HEK293 (cell line): ENCODE measurements at regions not wholly inside any gene's neighbourhood (a gene's known extent, or its start where the extent isn't known, plus 50 kb on each side); places are given as distances from the start of the nearest gene placed in this dataset.
"Not testable (repeated sequence)": the region's sequence is repeated elsewhere in the genome, so short reads cannot be mapped to it uniquely, and the experiment has no call there.

Experiments
- CTCF ChIA-PET: fragments of 350-600 bp; formaldehyde crosslinking; extraction: SDS; loops from one replicate; lab custom pipeline; 2021; ENCODE audit warnings: antibody characterized with exemption; lab: Yijun Ruan, JAX
- POLR2A ChIA-PET: fragments of 300-600 bp; formaldehyde crosslinking; extraction: SDS; loops from one replicate; lab custom pipeline; 2020; ENCODE audit warnings: antibody characterized with exemption, inconsistent platforms; lab: Yijun Ruan, JAX
- H3K27ac ChIP-seq: fragments of 200-500 bp; sonication (Bioruptor generic); 2 replicates; pipeline ENCODE4 v1.5.1; 2014; ENCODE audit warnings: low read depth, low read length, control low read depth, inconsistent platforms; ENCODE audit errors: extremely low read depth
- H3K36me3 ChIP-seq, 2 experiments: fragments of 200-500 bp in 1 of 2; sonication (Bioruptor generic) in 1 of 2; 1 replicate in 1 of 2; 2 replicates in 1 of 2; pipeline ENCODE4 v1.5.1; 2014 to 2017; ENCODE audit warnings: inconsistent platforms in 2 of 2, low read length in 2 of 2; ENCODE audit not compliant: control insufficient read depth in 2 of 2, insufficient read depth in 1 of 2
- H3K4me1 ChIP-seq: fragments of 200-500 bp; sonication (Bioruptor generic); 2 replicates; pipeline ENCODE4 v1.5.1; 2014; ENCODE audit warnings: mild to moderate bottlenecking, low read length, inconsistent platforms; ENCODE audit not compliant: control insufficient read depth, insufficient read depth
- H3K4me3 ChIP-seq: 2 replicates; pipeline ENCODE4 v1.5.1; 2011; ENCODE audit warnings: low read depth, mild to moderate bottlenecking, control low read depth, low read length, moderate library complexity
- H3K9me3 ChIP-seq: fragments of 200-500 bp; sonication (Bioruptor generic); 2 replicates; pipeline ENCODE4 v1.5.1; 2014; ENCODE audit warnings: low read depth, low read length, inconsistent platforms; ENCODE audit not compliant: control insufficient read depth, insufficient read depth
- ZNF629 ChIP-seq: fragments of 450-650 bp; formaldehyde crosslinking; IDR thresholded peaks from 2 replicates; pipeline ENCODE4 v1.5.1; 2017; ENCODE audit warnings: missing biosample characterization, missing genetic modification characterization
- TF ChIP-seq, protein P1 (sequence below): fragments of 450-650 bp; formaldehyde crosslinking; IDR thresholded peaks from 2 replicates; pipeline ENCODE4 v1.5.1; 2016; ENCODE audit warnings: missing biosample characterization, missing genetic modification characterization

GRCh38 chr20:30540330-30541069 is 717.0 kb upstream of the DEFB115 start (continued):
- TF ChIP-seq, protein P1, sequence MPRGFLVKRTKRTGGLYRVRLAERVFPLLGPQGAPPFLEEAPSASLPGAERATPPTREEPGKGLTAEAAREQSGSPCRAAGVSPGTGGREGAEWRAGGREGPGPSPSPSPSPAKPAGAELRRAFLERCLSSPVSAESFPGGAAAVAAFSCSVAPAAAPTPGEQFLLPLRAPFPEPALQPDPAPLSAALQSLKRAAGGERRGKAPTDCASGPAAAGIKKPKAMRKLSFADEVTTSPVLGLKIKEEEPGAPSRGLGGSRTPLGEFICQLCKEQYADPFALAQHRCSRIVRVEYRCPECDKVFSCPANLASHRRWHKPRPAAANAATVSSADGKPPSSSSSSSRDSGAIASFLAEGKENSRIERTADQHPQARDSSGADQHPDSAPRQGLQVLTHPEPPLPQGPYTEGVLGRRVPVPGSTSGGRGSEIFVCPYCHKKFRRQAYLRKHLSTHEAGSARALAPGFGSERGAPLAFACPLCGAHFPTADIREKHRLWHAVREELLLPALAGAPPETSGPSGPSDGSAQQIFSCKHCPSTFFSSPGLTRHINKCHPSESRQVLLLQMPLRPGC (tag by site-specific recombination) = 0 out of 2 replicates have a peak, but pooled peaks have one; percentile 39

GRCh38 chr20:30551236-30551635 is 706.2 kb upstream of the DEFB115 start:
- H3K9me3 ChIP-seq, H3K27ac ChIP-seq, H3K4me3 ChIP-seq, H3K4me1 ChIP-seq, POLR2A ChIA-PET, H3K36me3 ChIP-seq, CTCF ChIA-PET: not testable (repeated sequence)

GRCh38 chr20:30556797-30557196 is 700.7 kb upstream of the DEFB115 start:
- H3K27ac ChIP-seq, H3K9me3 ChIP-seq, POLR2A ChIA-PET, H3K36me3 ChIP-seq, H3K4me3 ChIP-seq, H3K4me1 ChIP-seq, CTCF ChIA-PET: not testable (repeated sequence)

- H3K4me3 ChIP-seq, H3K9me3 ChIP-seq, CTCF ChIA-PET, H3K4me1 ChIP-seq, H3K36me3 ChIP-seq, H3K27ac ChIP-seq, POLR2A ChIA-PET: not testable (repeated sequence)
Observed at GRCh38 chr20:30565086-30565485, 692.4 kb upstream of the DEFB115 start.

DNA sequence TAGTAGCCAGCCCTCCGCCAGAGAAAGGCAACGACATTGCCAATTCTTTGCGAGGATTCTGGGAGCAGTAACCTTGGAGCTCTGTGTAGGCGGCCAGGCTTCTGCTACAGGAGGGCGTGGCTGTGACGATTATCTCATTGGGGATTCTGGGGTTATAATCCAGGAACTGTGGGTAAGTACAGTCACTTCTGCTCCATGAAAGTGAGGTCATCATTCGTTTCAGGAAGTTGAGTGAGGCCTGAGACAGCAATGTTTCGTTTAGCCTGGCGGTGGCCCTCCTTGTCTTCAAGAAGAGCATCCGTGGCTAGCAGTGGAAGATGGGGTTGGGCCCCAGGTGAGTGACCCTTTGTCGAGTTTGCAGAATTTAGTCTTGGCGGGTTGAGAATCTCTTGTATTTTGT is 687.6 kb upstream of the DEFB115 start:
- H3K9me3 ChIP-seq, H3K4me1 ChIP-seq, CTCF ChIA-PET, H3K4me3 ChIP-seq, H3K27ac ChIP-seq, H3K36me3 ChIP-seq, POLR2A ChIA-PET: not testable (repeated sequence)

- POLR2A ChIA-PET, H3K4me3 ChIP-seq, CTCF ChIA-PET, H3K9me3 ChIP-seq, H3K4me1 ChIP-seq, H3K36me3 ChIP-seq, H3K27ac ChIP-seq: not testable (repeated sequence)
Observed at GRCh38 chr20:30570622-30571021, 686.8 kb upstream of the DEFB115 start.

GRCh38 chr20:30574337-30574736 is 683.1 kb upstream of the DEFB115 start:
- POLR2A ChIA-PET, H3K27ac ChIP-seq, H3K9me3 ChIP-seq, H3K4me1 ChIP-seq, H3K36me3 ChIP-seq, CTCF ChIA-PET, H3K4me3 ChIP-seq: not testable (repeated sequence)

- H3K27ac ChIP-seq, POLR2A ChIA-PET, H3K4me3 ChIP-seq, H3K36me3 ChIP-seq, CTCF ChIA-PET, H3K9me3 ChIP-seq, H3K4me1 ChIP-seq: not testable (repeated sequence)
- peak; percentile 38; the same call in 1 of the 2 replicates for TF ChIP-seq ZNF629
Observed at GRCh38 chr20:30579069-30579468, 678.4 kb upstream of the DEFB115 start.
